Gastroesophageal sphincter (tissue), 4 donors: ENCODE measurements at regions not wholly inside any gene's neighbourhood (a gene's known extent, or its start where the extent isn't known, plus 50 kb on each side); places are given as distances from the start of the nearest gene placed in this dataset.

Source experiments
- ATAC-seq: fragments of 150-250 bp; one replicate; pipeline ENCODE4 v1.9.1; 2016; ENCODE audit warnings: mild to moderate bottlenecking, moderate library complexity
- H3K27ac ChIP-seq, 4 donors: fragments of 200-600 bp; sonication (generic) in 3 of 4; 1 replicate in 3 of 4; 2 replicates in 1 of 4; pipeline ENCODE4 v1.5.1; 2016 to 2019
- H3K27me3 ChIP-seq: fragments of 200-600 bp; sonication (generic); one replicate; pipeline ENCODE4 v1.5.1; 2019
- H3K36me3 ChIP-seq, 2 donors: fragments of 200-600 bp; sonication (generic); one replicate each; pipeline ENCODE4 v1.5.1; 2019; ENCODE audit warnings: control low read depth in 1 of 2
- H3K4me1 ChIP-seq, 3 donors: fragments of 200-600 bp; sonication (generic); 1 replicate in 2 of 3; 2 replicates in 1 of 3; pipeline ENCODE4 v1.5.1; 2016 to 2019; ENCODE audit warnings: control low read depth in 2 of 3
- H3K4me3 ChIP-seq, 2 donors: fragments of 200-600 bp; sonication (generic); one replicate each; pipeline ENCODE4 v1.5.1; 2019; ENCODE audit warnings: mild to moderate bottlenecking in 1 of 2, moderate library complexity in 1 of 2
- H3K9me3 ChIP-seq, 3 donors: fragments of 200-600 bp; sonication (generic); one replicate each; pipeline ENCODE4 v1.5.1; 2017 to 2019; ENCODE audit warnings: control low read depth in 2 of 3
- EP300 ChIP-seq: sonication (generic); formaldehyde crosslinking; IDR thresholded peaks from one replicate; pipeline ENCODE4 v1.6.1; 2017; ENCODE audit warnings: antibody characterized with exemption, mild to moderate bottlenecking
- POLR2A ChIP-seq, 2 donors: fragments of 450-650 bp; IDR thresholded peaks; one replicate each; pipeline ENCODE4 v1.6.1; 2017; ENCODE audit warnings: antibody characterized with exemption in 2 of 2, mild to moderate bottlenecking in 2 of 2, moderate library complexity in 1 of 2
- POLR2AphosphoS5 ChIP-seq: sonication (generic); formaldehyde crosslinking; IDR thresholded peaks from one replicate; pipeline ENCODE4 v1.6.1; 2017; ENCODE audit warnings: antibody characterized with exemption
- WGBS, 2 donors: methylation state at CpG; one replicate each; pipeline ENCODE4 v1.1.5; 2018; ENCODE audit warnings: low coverage in 1 of 2; 5-methylcytosine and 5-hydroxymethylcytosine counted together
- TF ChIP-seq, protein P1 (sequence below), 4 experiments: fragments of 200-600 bp in 2 of 4; fragments of 450-650 bp in 2 of 4; sonication (generic) in 1 of 4; IDR thresholded peaks; one replicate each; pipeline ENCODE4 v1.5.1; 2017 to 2019; ENCODE audit warnings: antibody characterized with exemption in 4 of 4, mild to moderate bottlenecking in 2 of 4, moderate library complexity in 2 of 4

DNA sequence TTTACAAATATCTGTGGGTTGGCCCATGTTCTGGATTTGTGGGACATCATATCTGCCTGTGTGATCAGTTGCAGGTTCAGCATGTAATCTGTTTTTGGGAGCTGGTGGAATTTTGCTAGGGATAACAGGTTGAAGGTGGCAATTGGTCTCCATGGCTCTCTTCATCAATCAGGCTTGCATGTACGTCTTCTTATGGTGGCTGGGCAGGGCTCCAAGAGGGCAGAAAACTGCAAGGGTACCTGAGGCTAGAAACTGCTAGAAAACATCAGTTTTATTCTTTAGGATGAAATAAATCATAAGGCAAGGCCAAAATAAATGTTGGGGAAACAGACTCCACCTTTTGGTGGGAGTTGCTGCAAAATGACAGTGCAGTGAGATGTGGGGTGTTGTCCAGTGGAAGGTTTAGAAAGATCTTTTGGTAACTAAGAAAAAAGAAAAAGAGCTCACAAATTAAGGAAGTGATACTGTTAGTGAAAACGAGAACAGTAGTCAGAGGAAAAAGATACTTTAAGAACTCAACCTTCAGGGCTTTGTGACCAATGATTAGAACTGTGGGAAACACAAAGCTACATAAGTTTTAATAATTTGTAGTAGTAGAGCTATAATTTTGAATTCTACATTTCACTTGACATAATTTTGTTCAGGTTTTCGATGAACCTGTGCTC is 300.7 kb upstream of the IZUMO3 start:
- Histone ChIP-seq H3K27me3 (no peaks in the 10 kb centered on the region), H3K4me3 (no peak overlapping the region), H3K36me3 (no peaks in the 10 kb centered on the region), H3K4me1 (no peaks in the 10 kb centered on the region), H3K9me3 (no peaks in the 10 kb centered on the region), H3K27ac (no peak overlapping the region)
- TF ChIP-seq POLR2AphosphoS5: no peak
- TF ChIP-seq POLR2A (IDR thresholded peaks at IDR 0.05): no peak
- no peak for TF ChIP-seq EP300
- TF ChIP-seq, protein P1, sequence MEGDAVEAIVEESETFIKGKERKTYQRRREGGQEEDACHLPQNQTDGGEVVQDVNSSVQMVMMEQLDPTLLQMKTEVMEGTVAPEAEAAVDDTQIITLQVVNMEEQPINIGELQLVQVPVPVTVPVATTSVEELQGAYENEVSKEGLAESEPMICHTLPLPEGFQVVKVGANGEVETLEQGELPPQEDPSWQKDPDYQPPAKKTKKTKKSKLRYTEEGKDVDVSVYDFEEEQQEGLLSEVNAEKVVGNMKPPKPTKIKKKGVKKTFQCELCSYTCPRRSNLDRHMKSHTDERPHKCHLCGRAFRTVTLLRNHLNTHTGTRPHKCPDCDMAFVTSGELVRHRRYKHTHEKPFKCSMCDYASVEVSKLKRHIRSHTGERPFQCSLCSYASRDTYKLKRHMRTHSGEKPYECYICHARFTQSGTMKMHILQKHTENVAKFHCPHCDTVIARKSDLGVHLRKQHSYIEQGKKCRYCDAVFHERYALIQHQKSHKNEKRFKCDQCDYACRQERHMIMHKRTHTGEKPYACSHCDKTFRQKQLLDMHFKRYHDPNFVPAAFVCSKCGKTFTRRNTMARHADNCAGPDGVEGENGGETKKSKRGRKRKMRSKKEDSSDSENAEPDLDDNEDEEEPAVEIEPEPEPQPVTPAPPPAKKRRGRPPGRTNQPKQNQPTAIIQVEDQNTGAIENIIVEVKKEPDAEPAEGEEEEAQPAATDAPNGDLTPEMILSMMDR (IDR thresholded peaks at IDR 0.05): no peak
- no peak for ATAC-seq
- 78 to 92% methylated on average over 2 to 3 of the region's 3 CpGs for WGBS, 2 donors

DNA sequence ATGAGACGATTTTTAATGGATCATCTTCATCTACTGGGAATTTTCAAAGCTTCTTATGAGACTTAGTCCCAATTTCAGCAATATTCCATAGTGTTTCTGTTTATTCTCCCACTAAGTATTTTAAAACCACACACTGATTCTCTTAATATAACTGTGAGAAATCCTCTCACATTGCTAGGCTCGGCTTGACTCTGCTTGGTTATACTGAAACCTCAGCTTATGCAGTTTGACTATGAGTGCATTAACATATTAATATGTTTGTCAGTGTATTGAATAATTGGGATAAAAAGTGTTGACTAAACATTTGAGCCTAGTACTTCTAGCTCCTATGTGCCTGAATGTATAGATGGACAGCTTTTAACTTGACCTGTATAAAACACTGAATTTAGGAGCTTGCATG is 298.5 kb upstream of the IZUMO3 start:
- no peak for TF ChIP-seq POLR2A (IDR thresholded peaks at IDR 0.05)
- TF ChIP-seq, protein P1 (IDR thresholded peaks at IDR 0.05): no peak
- TF ChIP-seq POLR2AphosphoS5: no peak
- TF ChIP-seq EP300: no peak
- WGBS, 2 donors: 83 to 86% methylated on average over 2 of the region's 2 CpGs
- no peaks in the 10 kb centered on the region for H3K36me3 ChIP-seq

DNA sequence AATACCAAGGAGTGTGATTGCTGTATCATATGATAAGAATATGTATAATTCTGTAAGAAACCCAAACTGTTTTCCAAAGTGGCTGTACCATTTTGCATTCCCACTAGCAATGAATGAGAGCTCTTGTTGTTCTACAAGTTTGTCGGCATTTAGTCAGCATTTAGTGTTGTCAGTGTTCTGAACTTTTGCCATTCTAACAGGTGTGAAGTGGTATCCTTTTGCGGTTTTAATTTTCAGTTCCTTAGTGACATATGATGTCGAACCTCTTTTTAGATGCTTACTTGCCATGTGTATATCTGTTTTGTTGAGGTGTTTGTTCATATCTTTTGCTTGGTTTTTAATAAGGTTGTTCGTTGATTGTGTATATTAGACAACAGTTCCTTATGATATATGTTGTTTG is 296.3 kb upstream of the IZUMO3 start:
- H3K9me3 ChIP-seq: no peaks in the 10 kb centered on the region
- 89% methylated on average over 3 to 4 of the region's 4 CpGs for WGBS, 2 donors

More for the DNA sequence above, 298.5 kb upstream of the IZUMO3 start:
- Histone ChIP-seq H3K4me1 (no peaks in the 10 kb centered on the region), H3K27me3 (no peaks in the 10 kb centered on the region), H3K9me3 (no peaks in the 10 kb centered on the region), H3K4me3 (no peak overlapping the region), H3K27ac (no peak overlapping the region)
- ATAC-seq: no peak

DNA sequence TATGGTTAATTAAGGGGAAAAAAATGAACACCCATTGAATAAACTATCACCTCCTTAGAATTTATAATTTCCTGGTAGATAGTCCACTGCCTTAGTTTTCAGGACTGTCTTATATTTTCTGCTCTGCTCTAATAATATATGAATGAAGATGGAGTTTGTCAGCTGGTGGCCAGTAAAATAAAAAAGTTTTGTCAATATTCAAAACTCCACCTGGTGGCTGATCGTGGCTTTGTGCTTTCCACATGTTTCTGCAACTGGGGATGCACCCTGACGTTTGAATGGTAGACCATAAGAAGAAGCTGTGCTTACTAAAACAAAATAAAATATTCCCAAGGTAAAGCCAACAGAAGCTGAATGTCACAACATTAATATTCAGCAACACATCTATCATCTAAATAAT is 286.6 kb upstream of the IZUMO3 start:
- H3K27me3 ChIP-seq: no peaks in the 10 kb centered on the region
- H3K4me1 ChIP-seq: no peaks in the 10 kb centered on the region
- TF ChIP-seq, protein P1 (IDR thresholded peaks at IDR 0.05): peak in 1 of 4 experiments; percentile 29
- TF ChIP-seq POLR2AphosphoS5: no peak
- H3K4me3 ChIP-seq: no peak overlapping the region
- no peaks in the 10 kb centered on the region for H3K36me3 ChIP-seq
- WGBS, 2 donors: 40 to 55% methylated on average over 2 of the region's 2 CpGs
- no peaks in the 10 kb centered on the region for H3K9me3 ChIP-seq
- ATAC-seq: no peak
- no peak overlapping the region for H3K27ac ChIP-seq

More for the DNA sequence above, 296.3 kb upstream of the IZUMO3 start:
- ATAC-seq: no peak
- Histone ChIP-seq H3K27ac (no peak overlapping the region), H3K27me3 (no peaks in the 10 kb centered on the region), H3K36me3 (no peaks in the 10 kb centered on the region), H3K4me3 (no peak overlapping the region), H3K4me1 (no peaks in the 10 kb centered on the region)
- TF ChIP-seq POLR2AphosphoS5 (no peak), EP300 (no peak), POLR2A (IDR thresholded peaks at IDR 0.05) (no peak)
- TF ChIP-seq, protein P1 (IDR thresholded peaks at IDR 0.05): no peak

DNA sequence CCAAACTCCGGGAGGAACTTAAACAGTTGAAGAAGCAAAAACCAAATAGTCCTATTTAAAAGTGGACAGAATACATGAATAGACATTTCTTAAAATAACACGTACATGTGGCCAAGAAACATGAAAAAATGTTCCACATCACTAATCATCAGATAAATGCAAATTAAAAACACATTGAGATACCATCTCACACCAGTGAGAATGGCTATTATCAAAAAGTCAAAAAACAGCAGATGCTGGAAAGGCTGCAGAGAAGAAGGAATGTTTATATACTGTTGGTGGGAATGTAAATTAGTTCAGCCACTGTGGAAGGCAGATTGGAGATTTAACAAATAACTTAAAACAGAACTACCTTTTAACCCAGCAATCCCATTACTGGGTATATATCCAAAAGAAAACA is 283.0 kb upstream of the IZUMO3 start:
- H3K9me3 ChIP-seq: no peaks in the 10 kb centered on the region
- WGBS, 2 donors: 32 to 49% methylated on average over 2 of the region's 2 CpGs
- no peak for ATAC-seq
- H3K27me3 ChIP-seq: no peaks in the 10 kb centered on the region
- no peak for TF ChIP-seq POLR2AphosphoS5
- TF ChIP-seq, protein P1 (IDR thresholded peaks at IDR 0.05): no peak
- no peak overlapping the region for H3K4me3 ChIP-seq
- no peak overlapping the region for H3K27ac ChIP-seq
- no peaks in the 10 kb centered on the region for H3K36me3 ChIP-seq
- H3K4me1 ChIP-seq: no peaks in the 10 kb centered on the region
